ENCODE measurements at regions not wholly inside any gene's neighbourhood (a gene's known extent, or its start where the extent isn't known, plus 50 kb on each side); places are given as distances from the start of the nearest gene placed in this dataset.
A peak's percentile ranks its signal among the peaks of the same experiment; 100 is the strongest.

GRCh38 chr18:75129717-75130477 lies 79.0 kb downstream of the PTGR3 start:
- no peak for TF ChIP-seq CTCF (IDR thresholded peaks at IDR 0.05)
- intact Hi-C loops (cut with DNase I): no loop called here

GRCh38 chr18:75128911-75129716 lies 79.8 kb downstream of the PTGR3 start:
- Histone ChIP-seq H3K36me3 (no peaks in the 10 kb centered on the region), H3K27me3 (no peaks in the 10 kb centered on the region), H3K27ac (no peak overlapping the region), H3K4me1 (no peaks in the 10 kb centered on the region), H3K4me3 (no peak overlapping the region), H3K9me3 (no peaks in the 10 kb centered on the region)
- DNase-seq (peak; percentile 49), ATAC-seq (no peak)
- no peak for TF ChIP-seq CTCF (IDR thresholded peaks at IDR 0.05)
- intact Hi-C loops (cut with DNase I): no loop called here

More at GRCh38 chr18:75129717-75130477, 79.0 kb downstream of the PTGR3 start:
- DNase-seq (no peak), ATAC-seq (no peak)
- Histone ChIP-seq H3K27ac (no peak overlapping the region), H3K27me3 (no peaks in the 10 kb centered on the region), H3K4me1 (no peaks in the 10 kb centered on the region), H3K36me3 (no peaks in the 10 kb centered on the region), H3K4me3 (no peak overlapping the region), H3K9me3 (no peaks in the 10 kb centered on the region)

- no peak for TF ChIP-seq CTCF (IDR thresholded peaks at IDR 0.05)
- DNase-seq: peak; percentile 25
- no peak overlapping the region for H3K27ac ChIP-seq
- intact Hi-C loops (cut with DNase I): no loop called here
- no peaks in the 10 kb centered on the region for H3K36me3 ChIP-seq
- no peak overlapping the region for H3K4me3 ChIP-seq
- H3K27me3 ChIP-seq: no peaks in the 10 kb centered on the region
- no peaks in the 10 kb centered on the region for H3K4me1 ChIP-seq
- no peak for ATAC-seq
- no peaks in the 10 kb centered on the region for H3K9me3 ChIP-seq
Measured at GRCh38 chr18:75128051-75128605, 80.8 kb downstream of the PTGR3 start.

GRCh38 chr18:75127143-75128021 lies 81.6 kb downstream of the PTGR3 start:
- H3K27ac ChIP-seq: no peak overlapping the region
- H3K27me3 ChIP-seq: no peaks in the 10 kb centered on the region
- H3K4me3 ChIP-seq: no peak overlapping the region
- peak; percentile 68 for ATAC-seq
- no peaks in the 10 kb centered on the region for H3K9me3 ChIP-seq
- no peak for TF ChIP-seq CTCF (IDR thresholded peaks at IDR 0.05)
- intact Hi-C loops (cut with DNase I): no loop called here
- DNase-seq: peak; percentile 62
- no peaks in the 10 kb centered on the region for H3K36me3 ChIP-seq
- no peaks in the 10 kb centered on the region for H3K4me1 ChIP-seq
